Keratinocyte (primary cell): ENCODE measurements at regions not wholly inside any gene's neighbourhood (a gene's known extent, or its start where the extent isn't known, plus 50 kb on each side); places are given as distances from the start of the nearest gene placed in this dataset.

Source experiments
- EZH2 ChIP-seq: IDR thresholded peaks from one replicate; pipeline ENCODE4 v1.6.1; 2012; ENCODE audit warnings: inconsistent platforms, mild to moderate bottlenecking, low read length, moderate library complexity
- TF ChIP-seq, protein P1 (sequence below), 3 experiments: IDR thresholded peaks in 1 of 3; conservative IDR thresholded peaks in 1 of 3; optimal IDR thresholded peaks in 1 of 3; 2 replicates in 2 of 3; 3 replicates in 1 of 3; pipeline versions ENCODE3 to v1.5.1; 2011; ENCODE audit warnings: low read length in 3 of 3, mild to moderate bottlenecking in 3 of 3, moderate library complexity in 2 of 3, control low read depth in 1 of 3, inconsistent platforms in 1 of 3; ENCODE audit not compliant: insufficient read depth in 2 of 3; ENCODE audit errors: extremely low read depth in 1 of 3

DNA sequence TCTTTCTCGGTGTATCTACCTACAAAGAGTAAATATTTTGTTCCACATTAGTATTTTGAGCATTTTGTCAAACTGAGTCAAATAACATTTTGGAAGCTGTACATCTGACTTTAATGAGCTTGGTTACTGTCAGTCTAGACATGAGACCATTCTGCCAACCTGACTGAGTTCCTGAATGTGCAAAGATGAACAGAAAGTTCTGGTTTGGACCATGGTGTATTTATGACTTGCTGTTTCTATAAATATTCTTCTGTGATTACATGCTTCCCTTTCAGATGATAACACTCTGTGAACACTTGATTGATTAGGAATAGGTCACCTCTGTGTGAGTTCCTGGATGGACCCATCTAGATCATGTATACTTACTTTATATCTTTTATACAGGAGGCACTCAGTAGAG lies 827.8 kb downstream of the VRK1 start:
- TF ChIP-seq, protein P1, sequence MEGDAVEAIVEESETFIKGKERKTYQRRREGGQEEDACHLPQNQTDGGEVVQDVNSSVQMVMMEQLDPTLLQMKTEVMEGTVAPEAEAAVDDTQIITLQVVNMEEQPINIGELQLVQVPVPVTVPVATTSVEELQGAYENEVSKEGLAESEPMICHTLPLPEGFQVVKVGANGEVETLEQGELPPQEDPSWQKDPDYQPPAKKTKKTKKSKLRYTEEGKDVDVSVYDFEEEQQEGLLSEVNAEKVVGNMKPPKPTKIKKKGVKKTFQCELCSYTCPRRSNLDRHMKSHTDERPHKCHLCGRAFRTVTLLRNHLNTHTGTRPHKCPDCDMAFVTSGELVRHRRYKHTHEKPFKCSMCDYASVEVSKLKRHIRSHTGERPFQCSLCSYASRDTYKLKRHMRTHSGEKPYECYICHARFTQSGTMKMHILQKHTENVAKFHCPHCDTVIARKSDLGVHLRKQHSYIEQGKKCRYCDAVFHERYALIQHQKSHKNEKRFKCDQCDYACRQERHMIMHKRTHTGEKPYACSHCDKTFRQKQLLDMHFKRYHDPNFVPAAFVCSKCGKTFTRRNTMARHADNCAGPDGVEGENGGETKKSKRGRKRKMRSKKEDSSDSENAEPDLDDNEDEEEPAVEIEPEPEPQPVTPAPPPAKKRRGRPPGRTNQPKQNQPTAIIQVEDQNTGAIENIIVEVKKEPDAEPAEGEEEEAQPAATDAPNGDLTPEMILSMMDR (optimal IDR thresholded peaks at IDR 0.05 in 1 of 3, IDR thresholded peaks at IDR 0.05 in 1 of 3, conservative IDR thresholded peaks at IDR 0.05 in 1 of 3; ENCODE audit: extremely low read depth in 1 of 3, insufficient read depth in 2 of 3, low read length in 3 of 3), result no peak
- no peak for TF ChIP-seq EZH2
